GM12891 (cell line): ENCODE measurements at regions not wholly inside any gene's neighbourhood (a gene's known extent, or its start where the extent isn't known, plus 50 kb on each side); places are given as distances from the start of the nearest gene placed in this dataset.

Experiments used
- POLR2A ChIP-seq: IDR thresholded peaks from 2 replicates; pipeline ENCODE4 v1.6.1; 2011; ENCODE audit warnings: low read depth, low read length, control low read depth
- POLR2AphosphoS5 ChIP-seq: IDR thresholded peaks from 2 replicates; pipeline ENCODE4 v1.6.1; 2011; ENCODE audit warnings: low read depth, low read length, control low read depth

- no peak for TF ChIP-seq POLR2A
- no peak for TF ChIP-seq POLR2AphosphoS5
Measured at GRCh38 chr11:37710031-37710430, 1112.0 kb upstream of the RAG2 start.
